SK-N-SH treated with all-trans-retinoic acid at 6 μM for 48 hours (cell line): ENCODE measurements at regions not wholly inside any gene's neighbourhood (a gene's known extent, or its start where the extent isn't known, plus 50 kb on each side); places are given as distances from the start of the nearest gene placed in this dataset.

ENCODE experiments used
- ATAC-seq: fragments of 200-7000 bp; cut with Tn5 transposase; 3 replicates; pipeline ENCODE4 v1.9.1; 2020; ENCODE audit warnings: mild to moderate bottlenecking, moderate library complexity
- ARNTL ChIP-seq: fragments of 450-650 bp; formaldehyde crosslinking; IDR thresholded peaks from 2 replicates; pipeline ENCODE4 v1.5.0; 2020; ENCODE audit warnings: low read depth, mild to moderate bottlenecking, moderate library complexity, borderline replicate concordance
- BACH2 ChIP-seq: fragments of 250-450 bp; sonication (Bioruptor Pico); IDR thresholded peaks from 2 replicates; pipeline ENCODE4 v1.9.0; 2021; ENCODE audit warnings: mild to moderate bottlenecking, borderline replicate concordance
- CREB5 ChIP-seq: fragments of 250-450 bp; sonication (Bioruptor Pico); IDR thresholded peaks from 2 replicates; pipeline ENCODE4 v1.5.1; 2020; ENCODE audit warnings: low read depth, mild to moderate bottlenecking, moderate library complexity
- CSDC2 ChIP-seq: fragments of 250-450 bp; sonication (Bioruptor Pico); IDR thresholded peaks from 2 replicates; pipeline ENCODE4 v1.5.0; 2020; ENCODE audit warnings: mild to moderate bottlenecking, moderate library complexity
- CSRNP3 ChIP-seq: fragments of 250-450 bp; sonication (Bioruptor Pico); IDR thresholded peaks from 2 replicates; pipeline ENCODE4 v1.5.1; 2021; ENCODE audit warnings: mild to moderate bottlenecking, moderate library complexity
- ESRRG ChIP-seq: fragments of 250-450 bp; sonication (Bioruptor Pico); IDR thresholded peaks from 2 replicates; pipeline ENCODE4 v1.6.1; 2021; ENCODE audit warnings: mild to moderate bottlenecking
- GLIS3 ChIP-seq: fragments of 250-450 bp; sonication (Bioruptor Pico); IDR thresholded peaks from 2 replicates; pipeline ENCODE4 v1.5.0; 2020; ENCODE audit warnings: mild to moderate bottlenecking, moderate library complexity
- ISL1 ChIP-seq: fragments of 250-450 bp; sonication (Bioruptor Pico); IDR thresholded peaks from 2 replicates; pipeline ENCODE4 v2.1.2; 2022; ENCODE audit warnings: mild to moderate bottlenecking, moderate library complexity
- OSR1 ChIP-seq: fragments of 250-450 bp; sonication (Bioruptor Pico); IDR thresholded peaks from 2 replicates; pipeline ENCODE4 v1.8.0; 2022; ENCODE audit warnings: moderate library complexity, mild to moderate bottlenecking, inconsistent platforms
- PATZ1 ChIP-seq: fragments of 250-450 bp; sonication (Bioruptor Pico); IDR thresholded peaks from 2 replicates; pipeline ENCODE4 v1.8.0; 2020; ENCODE audit warnings: mild to moderate bottlenecking, moderate library complexity, borderline replicate concordance
- POU6F1 ChIP-seq: fragments of 250-450 bp; sonication (Bioruptor Pico); IDR thresholded peaks from 2 replicates; pipeline ENCODE4 v1.8.0; 2021; ENCODE audit warnings: low read depth, mild to moderate bottlenecking, moderate library complexity, borderline replicate concordance
- PPARA ChIP-seq: fragments of 250-450 bp; sonication (Bioruptor Pico); IDR thresholded peaks from 2 replicates; pipeline ENCODE4 v1.5.0; 2020; ENCODE audit warnings: mild to moderate bottlenecking, borderline replicate concordance
- RARB ChIP-seq: fragments of 250-450 bp; sonication (Bioruptor Pico); IDR thresholded peaks from 2 replicates; pipeline ENCODE4 v1.8.0; 2021; ENCODE audit warnings: mild to moderate bottlenecking, moderate library complexity
- SNAI2 ChIP-seq: fragments of 250-450 bp; sonication (Bioruptor Pico); IDR thresholded peaks from 2 replicates; pipeline ENCODE4 v1.5.0; 2020; ENCODE audit warnings: mild to moderate bottlenecking, moderate library complexity
- TCF4 ChIP-seq: fragments of 250-450 bp; sonication (Bioruptor Pico); IDR thresholded peaks from 2 replicates; pipeline ENCODE4 v1.8.0; 2021; ENCODE audit warnings: mild to moderate bottlenecking, moderate library complexity, borderline replicate concordance
- TOX ChIP-seq: fragments of 250-450 bp; sonication (Bioruptor Pico); IDR thresholded peaks from 2 replicates; pipeline ENCODE4 v1.8.0; 2021; ENCODE audit warnings: mild to moderate bottlenecking, moderate library complexity, borderline replicate concordance
- TSHZ2 ChIP-seq: fragments of 250-450 bp; sonication (Bioruptor Pico); IDR thresholded peaks from 2 replicates; pipeline ENCODE4 v1.5.0; 2020; ENCODE audit warnings: mild to moderate bottlenecking, moderate library complexity
- ZC3H10 ChIP-seq: fragments of 250-450 bp; sonication (Bioruptor Pico); IDR thresholded peaks from 2 replicates; pipeline ENCODE4 v1.5.1; 2021; ENCODE audit warnings: mild to moderate bottlenecking, moderate library complexity
- ZFP3 ChIP-seq: fragments of 250-450 bp; sonication (Bioruptor Pico); IDR thresholded peaks from 2 replicates; pipeline ENCODE4 v1.5.0; 2020; ENCODE audit warnings: mild to moderate bottlenecking, moderate library complexity
- ZFP30 ChIP-seq: fragments of 450-650 bp; formaldehyde crosslinking; IDR thresholded peaks from 2 replicates; pipeline ENCODE4 v1.5.0; 2022; ENCODE audit warnings: mild to moderate bottlenecking, moderate library complexity
- ZNF565 ChIP-seq: fragments of 450-650 bp; formaldehyde crosslinking; conservative IDR thresholded peaks from 2 replicates; pipeline ENCODE4 v1.5.0; 2020; ENCODE audit warnings: low read depth, mild to moderate bottlenecking, moderate library complexity
- ZNF70 ChIP-seq: fragments of 450-650 bp; formaldehyde crosslinking; IDR thresholded peaks from 2 replicates; pipeline ENCODE4 v1.5.0; 2020; ENCODE audit warnings: mild to moderate bottlenecking, moderate library complexity
- ZNF8 ChIP-seq: fragments of 450-650 bp; formaldehyde crosslinking; IDR thresholded peaks from 2 replicates; pipeline ENCODE4 v1.5.0; 2020; ENCODE audit warnings: mild to moderate bottlenecking, moderate library complexity

GRCh38 chr21:27639286-27639685, 672.4 kb upstream of the ADAMTS5 start:
- ATAC-seq, result no peak
- TF ChIP-seq TCF4, result no peak
- no peak for TF ChIP-seq PATZ1 (CRISPR knock-in tag)
- no peak for TF ChIP-seq SNAI2 (CRISPR knock-in tag)
- no peak for TF ChIP-seq OSR1 (CRISPR knock-in tag)
- no peak for TF ChIP-seq BACH2 (CRISPR knock-in tag)
- TF ChIP-seq ZFP30, result no peak
- TF ChIP-seq TOX, result no peak
- TF ChIP-seq ZNF70 (CRISPR knock-in tag), result no peak
- no peak for TF ChIP-seq CSDC2
- no peak for TF ChIP-seq ESRRG (CRISPR knock-in tag)
- no peak for TF ChIP-seq ZNF565 (CRISPR knock-in tag)
- TF ChIP-seq ZNF8 (CRISPR knock-in tag), result no peak
- TF ChIP-seq CSRNP3 (CRISPR knock-in tag), result no peak
- no peak for TF ChIP-seq RARB
- no peak for TF ChIP-seq ARNTL

GRCh38 chr21:27636656-27637055, 669.8 kb upstream of the ADAMTS5 start:
- TF ChIP-seq TSHZ2 (CRISPR knock-in tag) (no peak), ARNTL (no peak), GLIS3 (CRISPR knock-in tag) (no peak), TOX (no peak), RARB (no peak), OSR1 (CRISPR knock-in tag) (no peak), ZFP30 (no peak)
- ATAC-seq, result no peak

- ATAC-seq, result no peak
- TF ChIP-seq PPARA (CRISPR knock-in tag) (no peak), CREB5 (CRISPR knock-in tag) (no peak), BACH2 (CRISPR knock-in tag) (no peak), ZNF8 (CRISPR knock-in tag) (no peak), OSR1 (CRISPR knock-in tag) (no peak), CSDC2 (no peak), CSRNP3 (CRISPR knock-in tag) (no peak), TSHZ2 (CRISPR knock-in tag) (no peak), PATZ1 (CRISPR knock-in tag) (no peak), ZC3H10 (CRISPR knock-in tag) (no peak), ZFP30 (no peak), ESRRG (CRISPR knock-in tag) (no peak), ISL1 (no peak), GLIS3 (CRISPR knock-in tag) (no peak), SNAI2 (CRISPR knock-in tag) (no peak), POU6F1 (CRISPR knock-in tag) (no peak), ZNF70 (CRISPR knock-in tag) (no peak), TOX (no peak), ZFP3 (CRISPR knock-in tag) (no peak)
Observed at GRCh38 chr21:27633631-27634030, 666.7 kb upstream of the ADAMTS5 start.
